Astrocyte of the spinal cord (primary cell): ENCODE measurements at regions not wholly inside any gene's neighbourhood (a gene's known extent, or its start where the extent isn't known, plus 50 kb on each side); places are given as distances from the start of the nearest gene placed in this dataset.
A peak's percentile ranks its signal among the peaks of the same experiment; 100 is the strongest.

ENCODE experiments used
- DNase-seq: peaks from one replicate; pipeline ENCODE4 v3.0.0; 2011; ENCODE audit warnings: low read depth, low spot score
- H3K4me3 ChIP-seq: 2 replicates; pipeline ENCODE4 v1.5.1; 2011; ENCODE audit warnings: low read depth, mild to moderate bottlenecking, low read length, moderate library complexity
- in situ Hi-C: cut with HindIII; loops from 2 replicates; pipeline ENCODE4 v1.10.0; 2017; ENCODE audit warnings: low sequenced_read_pairs
- TF ChIP-seq, protein P1 (sequence below): IDR thresholded peaks from 2 replicates; pipeline ENCODE4 v1.5.1; 2012; ENCODE audit warnings: low read depth, mild to moderate bottlenecking, low read length, inconsistent platforms

DNA sequence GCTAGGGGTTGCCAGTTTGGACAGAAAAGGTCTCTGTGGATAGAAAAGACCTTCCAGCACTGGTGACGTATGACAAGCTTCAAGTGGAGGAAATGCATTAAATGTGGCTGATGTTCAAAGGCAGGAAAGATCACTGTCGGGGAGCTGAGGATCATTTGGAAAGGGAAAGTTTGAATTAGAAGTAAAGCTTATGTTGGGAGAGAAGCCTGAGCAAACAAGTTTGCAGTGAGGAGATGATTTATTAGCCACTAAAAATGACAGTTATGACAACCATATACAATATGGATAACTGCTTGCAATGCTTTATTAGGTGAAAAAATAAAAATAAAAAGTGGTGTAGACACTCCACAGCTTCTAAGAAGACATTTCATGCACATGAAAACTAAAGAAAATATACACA lies 135.3 kb upstream of the HS3ST1 start:
- in situ Hi-C loops = no loop called here
- TF ChIP-seq, protein P1, sequence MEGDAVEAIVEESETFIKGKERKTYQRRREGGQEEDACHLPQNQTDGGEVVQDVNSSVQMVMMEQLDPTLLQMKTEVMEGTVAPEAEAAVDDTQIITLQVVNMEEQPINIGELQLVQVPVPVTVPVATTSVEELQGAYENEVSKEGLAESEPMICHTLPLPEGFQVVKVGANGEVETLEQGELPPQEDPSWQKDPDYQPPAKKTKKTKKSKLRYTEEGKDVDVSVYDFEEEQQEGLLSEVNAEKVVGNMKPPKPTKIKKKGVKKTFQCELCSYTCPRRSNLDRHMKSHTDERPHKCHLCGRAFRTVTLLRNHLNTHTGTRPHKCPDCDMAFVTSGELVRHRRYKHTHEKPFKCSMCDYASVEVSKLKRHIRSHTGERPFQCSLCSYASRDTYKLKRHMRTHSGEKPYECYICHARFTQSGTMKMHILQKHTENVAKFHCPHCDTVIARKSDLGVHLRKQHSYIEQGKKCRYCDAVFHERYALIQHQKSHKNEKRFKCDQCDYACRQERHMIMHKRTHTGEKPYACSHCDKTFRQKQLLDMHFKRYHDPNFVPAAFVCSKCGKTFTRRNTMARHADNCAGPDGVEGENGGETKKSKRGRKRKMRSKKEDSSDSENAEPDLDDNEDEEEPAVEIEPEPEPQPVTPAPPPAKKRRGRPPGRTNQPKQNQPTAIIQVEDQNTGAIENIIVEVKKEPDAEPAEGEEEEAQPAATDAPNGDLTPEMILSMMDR = no peak
- no peak for DNase-seq
- no peak overlapping the region for H3K4me3 ChIP-seq

- no peak for DNase-seq
- in situ Hi-C loops = no loop called here
- TF ChIP-seq, protein P1 = no peak
- no peak overlapping the region for H3K4me3 ChIP-seq
Observed at GRCh38 chr4:11549525-11549924, 120.8 kb upstream of the HS3ST1 start.

DNA sequence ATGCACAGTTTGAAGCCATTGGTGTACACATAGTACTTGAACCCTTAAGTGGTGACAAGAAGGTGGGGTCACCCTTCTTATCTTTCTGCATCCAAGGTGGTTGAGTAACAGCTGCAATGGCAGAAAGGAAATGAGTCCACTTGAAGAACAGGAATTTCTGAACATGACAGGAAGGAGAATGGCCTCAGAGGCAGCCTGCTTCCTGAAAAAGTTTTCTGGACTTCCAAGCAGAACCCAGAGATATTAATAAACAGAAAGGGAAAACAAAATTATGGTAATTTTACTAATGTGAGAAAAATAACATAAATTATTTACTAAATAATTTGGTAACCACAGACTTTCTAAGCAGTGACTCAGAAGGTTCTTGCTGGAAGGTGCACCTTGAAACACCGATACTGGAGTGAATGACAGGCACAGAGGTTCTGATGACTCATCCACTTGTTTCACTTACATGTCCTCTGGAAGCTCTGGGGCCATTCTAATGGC lies 119.9 kb upstream of the HS3ST1 start:
- in situ Hi-C loops = no loop called here
- DNase-seq = peak; percentile 15
- no peak overlapping the region for H3K4me3 ChIP-seq
- TF ChIP-seq, protein P1 = no peak

DNA sequence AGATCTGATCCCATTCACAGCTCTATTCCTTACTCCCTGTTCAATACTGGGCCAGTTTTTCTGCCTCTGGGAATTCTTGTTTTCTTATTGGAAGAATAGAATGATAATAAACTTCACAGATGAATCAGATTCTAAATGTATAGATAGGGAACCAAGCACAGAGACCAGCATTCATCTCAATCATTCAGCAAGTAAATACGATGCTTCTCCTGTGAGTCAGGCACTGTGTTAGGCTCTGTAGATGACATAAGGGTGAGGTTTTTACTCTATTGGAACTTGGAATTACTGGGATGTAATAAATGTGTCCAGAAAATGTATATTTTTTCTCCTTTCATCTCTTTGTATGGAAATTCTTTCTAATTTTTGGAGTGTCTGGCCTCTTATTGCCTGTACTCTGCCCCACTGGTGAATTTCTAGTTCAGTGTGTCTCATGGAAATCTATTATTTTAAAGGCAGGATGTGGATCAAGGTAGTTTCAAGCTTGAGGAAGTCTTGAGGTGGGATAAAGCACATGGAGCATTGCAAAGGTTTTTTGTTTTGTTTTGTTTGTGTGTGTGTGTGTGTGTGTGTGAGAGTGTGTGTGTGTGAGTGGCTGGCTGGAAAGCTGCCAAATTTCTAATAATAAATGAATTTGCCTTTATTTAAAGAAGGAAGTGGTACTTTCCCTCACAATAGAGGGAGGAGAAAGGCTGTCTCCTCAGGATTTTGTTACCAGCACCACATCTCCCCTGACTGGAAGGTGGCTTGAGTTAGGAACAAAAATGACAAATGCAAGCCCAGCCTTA lies 117.9 kb upstream of the HS3ST1 start:
- no peak overlapping the region for H3K4me3 ChIP-seq
- in situ Hi-C loops = no loop called here
- TF ChIP-seq, protein P1 = no peak
- DNase-seq = no peak

DNA sequence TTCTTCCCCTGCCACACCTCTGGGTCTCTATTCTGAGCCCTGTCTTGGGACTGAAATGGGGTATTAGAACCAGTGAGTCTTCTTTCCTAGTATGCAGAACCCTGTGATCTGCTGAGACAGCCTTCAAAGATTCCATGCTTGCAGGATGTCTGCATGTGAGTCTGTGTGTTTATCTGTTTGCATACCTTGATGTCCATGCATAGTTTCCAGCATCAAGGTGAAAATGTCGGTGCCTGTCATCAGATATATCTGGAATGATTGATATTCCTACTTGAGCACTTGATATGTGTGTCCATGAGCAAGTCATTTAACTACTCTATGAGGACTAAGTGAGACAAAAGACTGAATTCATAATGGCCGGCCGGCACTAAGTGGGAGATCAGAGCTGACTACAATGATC lies 117.0 kb upstream of the HS3ST1 start:
- in situ Hi-C loops = no loop called here
- no peak for DNase-seq
- TF ChIP-seq, protein P1 = no peak
- no peak overlapping the region for H3K4me3 ChIP-seq

DNA sequence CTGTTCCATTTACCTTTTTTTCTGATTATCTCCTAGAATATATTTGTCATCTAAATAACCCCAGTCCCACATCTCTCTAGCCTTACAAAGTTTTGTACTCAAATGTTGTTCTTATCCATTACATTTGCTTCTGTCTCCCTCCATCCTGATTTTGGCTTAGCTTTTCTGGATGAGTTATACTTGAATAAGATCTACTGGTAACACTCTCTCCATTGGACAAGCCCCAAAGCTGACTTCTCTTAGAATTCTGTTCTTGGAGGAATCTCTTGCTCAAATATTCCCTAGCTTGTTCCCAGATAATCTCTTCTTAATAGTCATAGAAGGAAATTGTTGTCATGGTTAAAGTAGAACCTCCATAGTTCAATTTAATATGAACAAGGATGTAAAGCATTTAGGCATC lies 115.5 kb upstream of the HS3ST1 start:
- no peak for DNase-seq
- TF ChIP-seq, protein P1 = no peak
- in situ Hi-C loops = no loop called here
- H3K4me3 ChIP-seq = no peak overlapping the region
